Tibial artery (tissue), 4 donors: ENCODE measurements at regions not wholly inside any gene's neighbourhood (a gene's known extent, or its start where the extent isn't known, plus 50 kb on each side); places are given as distances from the start of the nearest gene placed in this dataset.

Experiments
- DNase-seq, 2 donors: peaks; one replicate each; pipeline ENCODE4 v3.0.0-alpha.2; 2019
- H3K27ac ChIP-seq, 2 donors: fragments of 200-600 bp; sonication (generic) in 1 of 2; 1 replicate in 1 of 2; 2 replicates in 1 of 2; pipeline ENCODE4 v1.5.1; 2018 to 2019; ENCODE audit warnings: mild to moderate bottlenecking in 1 of 2
- H3K27me3 ChIP-seq, 2 donors: fragments of 200-600 bp; sonication (generic) in 1 of 2; one replicate each; pipeline versions ENCODE4 v1.5.1 to v1.6.0; 2016 to 2019
- H3K36me3 ChIP-seq, 3 donors: fragments of 200-600 bp; sonication (generic) in 2 of 3; one replicate each; pipeline ENCODE4 v1.5.1; 2016 to 2019; ENCODE audit warnings: mild to moderate bottlenecking in 2 of 3
- H3K4me1 ChIP-seq, 4 donors: fragments of 200-600 bp; sonication (generic) in 2 of 4; 1 replicate in 3 of 4; 2 replicates in 1 of 4; pipeline ENCODE4 v1.5.1; 2016 to 2019
- H3K4me3 ChIP-seq, 2 donors: fragments of 200-600 bp; sonication (generic) in 1 of 2; 1 replicate in 1 of 2; 2 replicates in 1 of 2; pipeline ENCODE4 v1.5.1; 2018 to 2019; ENCODE audit warnings: mild to moderate bottlenecking in 2 of 2
- H3K9me3 ChIP-seq, 3 donors: fragments of 200-600 bp; sonication (generic) in 1 of 3; one replicate each; pipeline ENCODE4 v1.5.1; 2016 to 2019
- intact Hi-C: fragments of 100-400 bp; cut with DNase I; formaldehyde crosslinking; loops from one replicate; pipeline ENCODE4 v1.15.0; 2023; ENCODE audit warnings: low total_unique reads
- TF ChIP-seq, protein P1 (sequence below), 2 experiments: fragments of 200-600 bp in 1 of 2; fragments of 450-650 bp in 1 of 2; IDR thresholded peaks; one replicate each; pipeline ENCODE4 v1.5.1; 2017 to 2019; ENCODE audit warnings: antibody characterized with exemption in 2 of 2, mild to moderate bottlenecking in 1 of 2, moderate library complexity in 1 of 2

GRCh38 chr4:173475751-173476150, 54.3 kb downstream of the HAND2 start:
- no peak overlapping the region for H3K27ac ChIP-seq
- no peak for DNase-seq
- TF ChIP-seq, protein P1, sequence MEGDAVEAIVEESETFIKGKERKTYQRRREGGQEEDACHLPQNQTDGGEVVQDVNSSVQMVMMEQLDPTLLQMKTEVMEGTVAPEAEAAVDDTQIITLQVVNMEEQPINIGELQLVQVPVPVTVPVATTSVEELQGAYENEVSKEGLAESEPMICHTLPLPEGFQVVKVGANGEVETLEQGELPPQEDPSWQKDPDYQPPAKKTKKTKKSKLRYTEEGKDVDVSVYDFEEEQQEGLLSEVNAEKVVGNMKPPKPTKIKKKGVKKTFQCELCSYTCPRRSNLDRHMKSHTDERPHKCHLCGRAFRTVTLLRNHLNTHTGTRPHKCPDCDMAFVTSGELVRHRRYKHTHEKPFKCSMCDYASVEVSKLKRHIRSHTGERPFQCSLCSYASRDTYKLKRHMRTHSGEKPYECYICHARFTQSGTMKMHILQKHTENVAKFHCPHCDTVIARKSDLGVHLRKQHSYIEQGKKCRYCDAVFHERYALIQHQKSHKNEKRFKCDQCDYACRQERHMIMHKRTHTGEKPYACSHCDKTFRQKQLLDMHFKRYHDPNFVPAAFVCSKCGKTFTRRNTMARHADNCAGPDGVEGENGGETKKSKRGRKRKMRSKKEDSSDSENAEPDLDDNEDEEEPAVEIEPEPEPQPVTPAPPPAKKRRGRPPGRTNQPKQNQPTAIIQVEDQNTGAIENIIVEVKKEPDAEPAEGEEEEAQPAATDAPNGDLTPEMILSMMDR (IDR thresholded peaks at IDR 0.05), result no peak
- intact Hi-C loops, result no loop called here
- peaks cover 0 to 20% (median 2%) of the 10 kb centered on the region in 4 donors for H3K4me1 ChIP-seq
- no peaks in the 10 kb centered on the region for H3K9me3 ChIP-seq
- H3K36me3 ChIP-seq, result no peaks in the 10 kb centered on the region
- H3K27me3 ChIP-seq, result no peaks in the 10 kb centered on the region
- H3K4me3 ChIP-seq, result no peak overlapping the region

- H3K27me3 ChIP-seq, result no peaks in the 10 kb centered on the region
- TF ChIP-seq, protein P1 (IDR thresholded peaks at IDR 0.05), result no peak
- no peaks in the 10 kb centered on the region for H3K9me3 ChIP-seq
- H3K27ac ChIP-seq, result no peak overlapping the region
- DNase-seq, result no peak
- intact Hi-C loops, result no loop called here
- no peak overlapping the region for H3K4me3 ChIP-seq
- H3K4me1 ChIP-seq, result peaks cover 0 to 19% (median 0%) of the 10 kb centered on the region in 4 donors
- no peaks in the 10 kb centered on the region for H3K36me3 ChIP-seq
Measured at GRCh38 chr4:173469622-173470021, 60.4 kb downstream of the HAND2 start.

- Histone ChIP-seq H3K4me1 (peaks cover 0 to 29% (median 0%) of the 10 kb centered on the region in 4 donors), H3K27me3 (no peaks in the 10 kb centered on the region), H3K9me3 (no peaks in the 10 kb centered on the region), H3K36me3 (no peaks in the 10 kb centered on the region), H3K4me3 (no peak overlapping the region), H3K27ac (no peak overlapping the region)
- intact Hi-C loops, result no loop called here
- no peak for DNase-seq
- TF ChIP-seq, protein P1 (IDR thresholded peaks at IDR 0.05), result no peak
Measured at GRCh38 chr4:173468314-173468713, 61.7 kb downstream of the HAND2 start.

DNA sequence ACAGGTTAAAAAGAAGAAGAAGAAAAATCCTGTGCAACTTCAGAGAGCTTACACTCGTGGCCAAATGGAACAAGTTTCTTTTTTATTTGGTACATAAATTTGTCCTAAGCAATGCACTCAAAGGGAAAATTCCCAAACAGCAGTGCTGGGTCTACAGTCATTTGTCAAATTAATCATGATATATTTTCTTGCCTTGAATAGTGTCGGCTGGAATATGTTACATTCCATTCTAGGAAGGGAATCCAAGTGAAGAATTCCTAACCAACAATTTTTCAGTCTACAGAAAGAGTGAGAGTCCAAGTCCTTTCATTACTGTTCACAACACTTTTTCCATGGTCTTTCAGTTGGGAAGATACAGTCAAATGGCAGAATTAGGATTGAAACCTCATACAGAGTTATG, 63.9 kb downstream of the HAND2 start:
- no peaks in the 10 kb centered on the region for H3K9me3 ChIP-seq
- no peaks in the 10 kb centered on the region for H3K27me3 ChIP-seq
- H3K27ac ChIP-seq, result peak overlapping the region in 1 of 2 donors; percentile 34
- TF ChIP-seq, protein P1 (IDR thresholded peaks at IDR 0.05), result no peak
- H3K4me3 ChIP-seq, result no peak overlapping the region
- H3K4me1 ChIP-seq, result peaks cover 0 to 30% (median 0%) of the 10 kb centered on the region in 4 donors
- no peak for DNase-seq
- no peaks in the 10 kb centered on the region for H3K36me3 ChIP-seq
- intact Hi-C loops, result no loop called here

GRCh38 chr4:173464481-173464880, 65.5 kb downstream of the HAND2 start:
- intact Hi-C loops, result no loop called here
- no peak overlapping the region for H3K4me3 ChIP-seq
- TF ChIP-seq, protein P1 (IDR thresholded peaks at IDR 0.05), result no peak
- DNase-seq, result no peak
- no peaks in the 10 kb centered on the region for H3K9me3 ChIP-seq
- H3K27ac ChIP-seq, result peak overlapping the region in 1 of 2 donors; percentile 5
- H3K27me3 ChIP-seq, result no peaks in the 10 kb centered on the region
- peaks cover 0 to 30% (median 0%) of the 10 kb centered on the region in 4 donors for H3K4me1 ChIP-seq
- peaks cover 0 to 4% (median 0%) of the 10 kb centered on the region in 3 donors for H3K36me3 ChIP-seq

DNA sequence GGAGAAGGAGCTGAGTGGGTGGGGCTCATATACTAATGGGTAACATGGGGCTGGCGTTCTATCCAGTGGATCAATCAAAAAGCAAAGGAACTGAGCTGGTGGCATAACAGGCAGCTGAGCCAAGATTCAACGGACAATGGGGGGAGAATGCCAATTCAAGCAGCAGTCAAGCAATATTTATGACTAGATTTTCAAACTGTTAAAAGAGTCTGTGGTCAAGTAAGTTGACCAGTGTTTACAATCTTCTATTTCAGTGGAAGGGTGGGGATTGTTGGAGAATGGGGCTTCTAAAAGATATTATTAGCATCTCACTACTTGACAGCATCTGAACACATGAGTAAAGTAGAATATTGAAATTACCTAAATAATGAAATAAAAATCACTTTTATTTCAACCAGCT, 64.9 kb upstream of the SCRG1 start:
- no peaks in the 10 kb centered on the region for H3K9me3 ChIP-seq
- DNase-seq, result no peak
- no peaks in the 10 kb centered on the region for H3K27me3 ChIP-seq
- H3K27ac ChIP-seq, result no peak overlapping the region
- H3K36me3 ChIP-seq, result peaks cover 0 to 4% (median 0%) of the 10 kb centered on the region in 3 donors
- TF ChIP-seq, protein P1 (IDR thresholded peaks at IDR 0.05), result no peak
- H3K4me1 ChIP-seq, result peaks cover 0 to 30% (median 0%) of the 10 kb centered on the region in 4 donors
- no peak overlapping the region for H3K4me3 ChIP-seq
- intact Hi-C loops, result no loop called here
